Karpas-422 (cell line): ENCODE measurements at regions not wholly inside any gene's neighbourhood (a gene's known extent, or its start where the extent isn't known, plus 50 kb on each side); places are given as distances from the start of the nearest gene placed in this dataset.
"Not testable (repeated sequence)": the region's sequence is repeated elsewhere in the genome, so short reads cannot be mapped to it uniquely, and the experiment has no call there.

Experiments used
- DNase-seq: peaks from one replicate; pipeline ENCODE4 v3.0.0-alpha.2; 2015
- H2AFZ ChIP-seq: fragments of 200-600 bp; sonication (generic); 2 replicates; pipeline ENCODE4 v1.6.1; 2014; ENCODE audit warnings: antibody characterized with exemption, low read length, mixed read lengths
- H3K27ac ChIP-seq: fragments of 200-600 bp; sonication (generic); 2 replicates; pipeline ENCODE4 v1.5.1; 2014; ENCODE audit warnings: mild to moderate bottlenecking, low read length, moderate library complexity
- H3K27me3 ChIP-seq: fragments of 200-600 bp; sonication (generic); 2 replicates; pipeline ENCODE4 v1.6.1; 2014; ENCODE audit warnings: low read length, mixed read lengths
- H3K36me3 ChIP-seq: fragments of 200-600 bp; sonication (generic); 2 replicates; pipeline ENCODE4 v1.6.1; 2014; ENCODE audit warnings: low read length, mixed read lengths; ENCODE audit not compliant: insufficient read depth
- H3K4me1 ChIP-seq: fragments of 200-600 bp; sonication (generic); 2 replicates; pipeline ENCODE4 v1.6.1; 2014; ENCODE audit warnings: mild to moderate bottlenecking, low read length, mixed read lengths
- H3K4me2 ChIP-seq: fragments of 200-600 bp; sonication (generic); 2 replicates; pipeline ENCODE4 v1.6.1; 2014; ENCODE audit warnings: low read length, low read depth, mild to moderate bottlenecking; ENCODE audit not compliant: poor library complexity, severe bottlenecking
- H3K4me3 ChIP-seq: fragments of 200-600 bp; sonication (generic); 2 replicates; pipeline ENCODE4 v1.5.1; 2014; ENCODE audit warnings: mild to moderate bottlenecking, antibody characterized with exemption, low read length, mixed read lengths
- H3K79me2 ChIP-seq: fragments of 200-600 bp; sonication (generic); 2 replicates; pipeline ENCODE4 v1.6.1; 2014; ENCODE audit warnings: mild to moderate bottlenecking, low read length, mixed read lengths
- H3K9ac ChIP-seq: fragments of 200-600 bp; sonication (generic); 2 replicates; pipeline ENCODE4 v1.6.0; 2014; ENCODE audit warnings: low read length
- H3K9me2 ChIP-seq: fragments of 200-600 bp; sonication (generic), shearing (Covaris generic); replicated peaks from 2 replicates; pipeline ENCODE4 v1.6.0; 2014; ENCODE audit warnings: mild to moderate bottlenecking, low read length, moderate library complexity; ENCODE audit not compliant: insufficient read depth
- H3K9me3 ChIP-seq: fragments of 300-700, 200-600 bp; sonication (generic); 2 replicates; pipeline ENCODE4 v1.6.1; 2014; ENCODE audit warnings: low read length, mixed read lengths
- H4K20me1 ChIP-seq: fragments of 200-600 bp; sonication (generic); 2 replicates; pipeline ENCODE4 v1.6.1; 2014; ENCODE audit warnings: mild to moderate bottlenecking, antibody characterized with exemption, low read length, low read depth; ENCODE audit not compliant: insufficient read depth

- DNase-seq: no peak
- Histone ChIP-seq H3K9me3 (no peaks in the 10 kb centered on the region), H3K9ac (no peak overlapping the region), H3K27ac (no peak overlapping the region), H3K27me3 (no peaks in the 10 kb centered on the region), H3K36me3 (no peaks in the 10 kb centered on the region), H3K79me2 (no peaks in the 10 kb centered on the region), H3K9me2 (no peaks in the 10 kb centered on the region), H3K4me2 (no peak overlapping the region), H3K4me3 (no peak overlapping the region), H4K20me1 (no peaks in the 10 kb centered on the region), H3K4me1 (no peaks in the 10 kb centered on the region), H2AFZ (no peak overlapping the region)
Measured at GRCh38 chr10:84966708-84967441, 638.5 kb downstream of the CCSER2 start.

GRCh38 chr10:84969297-84969696 lies 640.9 kb downstream of the CCSER2 start:
- H3K4me3 ChIP-seq, H3K27me3 ChIP-seq, H4K20me1 ChIP-seq, DNase-seq, H3K36me3 ChIP-seq, H3K27ac ChIP-seq, H3K79me2 ChIP-seq, H2AFZ ChIP-seq, H3K9ac ChIP-seq, H3K9me2 ChIP-seq, H3K4me1 ChIP-seq, H3K9me3 ChIP-seq, H3K4me2 ChIP-seq: not testable (repeated sequence)

GRCh38 chr10:84987039-84987438 lies 658.6 kb downstream of the CCSER2 start:
- Histone ChIP-seq H3K9me2 (no peaks in the 10 kb centered on the region), H3K4me1 (no peaks in the 10 kb centered on the region), H4K20me1 (no peaks in the 10 kb centered on the region), H3K27ac (no peak overlapping the region), H3K4me2 (no peak overlapping the region), H3K27me3 (no peaks in the 10 kb centered on the region), H3K9me3 (no peaks in the 10 kb centered on the region), H3K36me3 (no peaks in the 10 kb centered on the region), H3K4me3 (no peak overlapping the region), H3K79me2 (no peaks in the 10 kb centered on the region), H3K9ac (no peak overlapping the region), H2AFZ (no peak overlapping the region)
- DNase-seq: no peak

- Histone ChIP-seq H3K9me2 (no peaks in the 10 kb centered on the region), H3K4me2 (no peak overlapping the region), H3K36me3 (no peaks in the 10 kb centered on the region), H2AFZ (no peak overlapping the region), H4K20me1 (no peaks in the 10 kb centered on the region), H3K4me1 (no peaks in the 10 kb centered on the region), H3K4me3 (no peak overlapping the region), H3K9me3 (no peaks in the 10 kb centered on the region), H3K27ac (no peak overlapping the region), H3K9ac (no peak overlapping the region), H3K79me2 (no peaks in the 10 kb centered on the region), H3K27me3 (no peaks in the 10 kb centered on the region)
- DNase-seq: no peak
Measured at GRCh38 chr10:84988011-84988410, 659.6 kb downstream of the CCSER2 start.

- no peak overlapping the region for H3K4me2 ChIP-seq
- H3K36me3 ChIP-seq: no peaks in the 10 kb centered on the region
- DNase-seq: no peak
- H3K9me3 ChIP-seq: no peaks in the 10 kb centered on the region
- no peaks in the 10 kb centered on the region for H3K9me2 ChIP-seq
- H3K4me1 ChIP-seq: no peaks in the 10 kb centered on the region
- H3K9ac ChIP-seq: no peak overlapping the region
- H3K4me3 ChIP-seq: no peak overlapping the region
- no peaks in the 10 kb centered on the region for H3K27me3 ChIP-seq
- H3K27ac ChIP-seq: no peak overlapping the region
- no peaks in the 10 kb centered on the region for H4K20me1 ChIP-seq
- H3K79me2 ChIP-seq: no peaks in the 10 kb centered on the region
- H2AFZ ChIP-seq: no peak overlapping the region
Measured at GRCh38 chr10:84990713-84991112, 662.3 kb downstream of the CCSER2 start.

- H3K4me1 ChIP-seq: no peaks in the 10 kb centered on the region
- no peak overlapping the region for H2AFZ ChIP-seq
- H3K36me3 ChIP-seq: no peaks in the 10 kb centered on the region
- H3K79me2 ChIP-seq: no peaks in the 10 kb centered on the region
- no peak overlapping the region for H3K4me3 ChIP-seq
- H3K27ac ChIP-seq: no peak overlapping the region
- no peaks in the 10 kb centered on the region for H4K20me1 ChIP-seq
- H3K27me3 ChIP-seq: no peaks in the 10 kb centered on the region
- DNase-seq: no peak
- H3K9me2 ChIP-seq: no peaks in the 10 kb centered on the region
- no peaks in the 10 kb centered on the region for H3K9me3 ChIP-seq
- no peak overlapping the region for H3K4me2 ChIP-seq
- H3K9ac ChIP-seq: no peak overlapping the region
Measured at GRCh38 chr10:84991301-84991700, 662.9 kb downstream of the CCSER2 start.

GRCh38 chr10:84993251-84994035 lies 665.1 kb downstream of the CCSER2 start:
- Histone ChIP-seq H3K36me3 (no peaks in the 10 kb centered on the region), H3K27me3 (no peaks in the 10 kb centered on the region), H3K4me3 (no peak overlapping the region), H2AFZ (no peak overlapping the region), H3K4me1 (no peaks in the 10 kb centered on the region), H3K4me2 (no peak overlapping the region), H3K79me2 (no peaks in the 10 kb centered on the region), H3K9me3 (no peaks in the 10 kb centered on the region), H3K27ac (no peak overlapping the region), H3K9ac (no peak overlapping the region), H4K20me1 (no peaks in the 10 kb centered on the region), H3K9me2 (no peaks in the 10 kb centered on the region)
- DNase-seq: no peak

- Histone ChIP-seq H3K9me3 (no peaks in the 10 kb centered on the region), H2AFZ (no peak overlapping the region), H3K9me2 (no peaks in the 10 kb centered on the region), H3K79me2 (no peaks in the 10 kb centered on the region), H3K9ac (no peak overlapping the region), H3K27me3 (no peaks in the 10 kb centered on the region), H3K4me2 (no peak overlapping the region), H3K36me3 (no peaks in the 10 kb centered on the region), H3K4me1 (no peaks in the 10 kb centered on the region), H4K20me1 (no peaks in the 10 kb centered on the region), H3K4me3 (no peak overlapping the region), H3K27ac (no peak overlapping the region)
- no peak for DNase-seq
Measured at GRCh38 chr10:84994722-84995121, 666.3 kb downstream of the CCSER2 start.
